Peyer's patch (tissue), 4 donors: ENCODE measurements at regions not wholly inside any gene's neighbourhood (a gene's known extent, or its start where the extent isn't known, plus 50 kb on each side); places are given as distances from the start of the nearest gene placed in this dataset.

Source experiments
- DNase-seq, 3 donors: peaks; one replicate each; pipeline ENCODE4 v3.0.0-alpha.2; 2017 to 2019
- H3K27ac ChIP-seq, 4 donors: fragments of 200-600 bp; sonication (generic); one replicate each; pipeline ENCODE4 v1.5.1; 2016 to 2019
- H3K27me3 ChIP-seq, 2 donors: fragments of 200-600 bp; sonication (generic); one replicate each; pipeline ENCODE4 v1.5.1; 2019
- H3K36me3 ChIP-seq, 3 donors: fragments of 200-600 bp; sonication (generic); one replicate each; pipeline ENCODE4 v1.5.1; 2016 to 2019
- H3K4me1 ChIP-seq, 4 donors: fragments of 200-600 bp; sonication (generic); one replicate each; pipeline ENCODE4 v1.5.1; 2016 to 2019
- H3K4me3 ChIP-seq, 4 donors: fragments of 200-600 bp; sonication (generic); 1 replicate in 3 of 4; 2 replicates in 1 of 4; pipeline ENCODE4 v1.5.1; 2016 to 2019; ENCODE audit warnings: mild to moderate bottlenecking in 1 of 4
- H3K9me3 ChIP-seq, 4 donors: fragments of 200-600 bp; sonication (generic); one replicate each; pipeline ENCODE4 v1.5.1; 2016 to 2019; ENCODE audit warnings: mild to moderate bottlenecking in 1 of 4
- POLR2A ChIP-seq, 2 donors: fragments of 450-650 bp; IDR thresholded peaks; one replicate each; pipeline ENCODE4 v1.5.1; 2017; ENCODE audit warnings: antibody characterized with exemption in 2 of 2, mild to moderate bottlenecking in 2 of 2, moderate library complexity in 2 of 2
- TF ChIP-seq, protein P1 (sequence below), 6 experiments: fragments of 450-650 bp in 4 of 6; fragments of 200-600 bp in 2 of 6; sonication (generic) in 1 of 6; IDR thresholded peaks; one replicate each; pipeline ENCODE4 v1.5.1; 2017 to 2019; ENCODE audit warnings: antibody characterized with exemption in 6 of 6, mild to moderate bottlenecking in 3 of 6, moderate library complexity in 1 of 6

- Histone ChIP-seq H3K36me3 (no peaks in the 10 kb centered on the region), H3K27me3 (no peaks in the 10 kb centered on the region), H3K9me3 (no peaks in the 10 kb centered on the region), H3K4me3 (no peak overlapping the region), H3K27ac (no peak overlapping the region), H3K4me1 (no peaks in the 10 kb centered on the region)
- no peak for DNase-seq
- TF ChIP-seq, protein P1, sequence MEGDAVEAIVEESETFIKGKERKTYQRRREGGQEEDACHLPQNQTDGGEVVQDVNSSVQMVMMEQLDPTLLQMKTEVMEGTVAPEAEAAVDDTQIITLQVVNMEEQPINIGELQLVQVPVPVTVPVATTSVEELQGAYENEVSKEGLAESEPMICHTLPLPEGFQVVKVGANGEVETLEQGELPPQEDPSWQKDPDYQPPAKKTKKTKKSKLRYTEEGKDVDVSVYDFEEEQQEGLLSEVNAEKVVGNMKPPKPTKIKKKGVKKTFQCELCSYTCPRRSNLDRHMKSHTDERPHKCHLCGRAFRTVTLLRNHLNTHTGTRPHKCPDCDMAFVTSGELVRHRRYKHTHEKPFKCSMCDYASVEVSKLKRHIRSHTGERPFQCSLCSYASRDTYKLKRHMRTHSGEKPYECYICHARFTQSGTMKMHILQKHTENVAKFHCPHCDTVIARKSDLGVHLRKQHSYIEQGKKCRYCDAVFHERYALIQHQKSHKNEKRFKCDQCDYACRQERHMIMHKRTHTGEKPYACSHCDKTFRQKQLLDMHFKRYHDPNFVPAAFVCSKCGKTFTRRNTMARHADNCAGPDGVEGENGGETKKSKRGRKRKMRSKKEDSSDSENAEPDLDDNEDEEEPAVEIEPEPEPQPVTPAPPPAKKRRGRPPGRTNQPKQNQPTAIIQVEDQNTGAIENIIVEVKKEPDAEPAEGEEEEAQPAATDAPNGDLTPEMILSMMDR (IDR thresholded peaks at IDR 0.05), result no peak
- TF ChIP-seq POLR2A (IDR thresholded peaks at IDR 0.05), result no peak
Observed at GRCh38 chr18:73749304-73749703, 398.3 kb downstream of the FBXO15 start.

GRCh38 chr18:73748731-73749130, 398.9 kb downstream of the FBXO15 start:
- no peak for TF ChIP-seq POLR2A (IDR thresholded peaks at IDR 0.05)
- Histone ChIP-seq H3K27ac (no peak overlapping the region), H3K9me3 (no peaks in the 10 kb centered on the region), H3K27me3 (no peaks in the 10 kb centered on the region), H3K4me3 (no peak overlapping the region), H3K4me1 (no peaks in the 10 kb centered on the region), H3K36me3 (no peaks in the 10 kb centered on the region)
- DNase-seq, result no peak

DNA sequence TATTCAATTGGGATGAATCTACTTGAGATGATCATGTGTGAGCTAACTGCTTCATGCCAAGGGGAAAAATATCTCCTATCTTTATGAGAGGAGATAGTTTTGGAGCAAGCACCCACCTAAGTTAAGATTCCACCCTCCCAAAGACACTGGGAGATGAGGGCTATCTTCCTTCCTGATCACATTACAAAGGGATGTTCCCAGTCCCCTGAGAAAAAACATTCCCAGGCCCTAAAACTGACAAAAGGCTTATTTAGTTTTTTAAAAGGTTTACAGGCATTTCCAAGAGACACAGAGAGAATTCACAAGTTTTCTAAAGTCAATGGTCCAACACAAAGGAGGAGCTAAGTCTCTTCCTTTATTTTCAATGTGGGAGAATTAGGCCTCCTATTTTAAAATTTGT, 401.5 kb downstream of the FBXO15 start:
- H3K27me3 ChIP-seq, result no peaks in the 10 kb centered on the region
- DNase-seq, result no peak
- H3K9me3 ChIP-seq, result no peaks in the 10 kb centered on the region
- H3K4me1 ChIP-seq, result no peaks in the 10 kb centered on the region
- TF ChIP-seq POLR2A (IDR thresholded peaks at IDR 0.05), result no peak
- TF ChIP-seq, protein P1 (IDR thresholded peaks at IDR 0.05), result no peak
- H3K4me3 ChIP-seq, result no peak overlapping the region
- H3K36me3 ChIP-seq, result no peaks in the 10 kb centered on the region
- no peak overlapping the region for H3K27ac ChIP-seq

- Histone ChIP-seq H3K36me3 (no peaks in the 10 kb centered on the region), H3K9me3 (no peaks in the 10 kb centered on the region), H3K27ac (no peak overlapping the region), H3K27me3 (no peaks in the 10 kb centered on the region), H3K4me3 (no peak overlapping the region), H3K4me1 (no peaks in the 10 kb centered on the region)
- TF ChIP-seq, protein P1 (IDR thresholded peaks at IDR 0.05), result no peak
- TF ChIP-seq POLR2A (IDR thresholded peaks at IDR 0.05), result no peak
- DNase-seq, result no peak
Observed at GRCh38 chr18:73742957-73743356, 404.7 kb downstream of the FBXO15 start.

DNA sequence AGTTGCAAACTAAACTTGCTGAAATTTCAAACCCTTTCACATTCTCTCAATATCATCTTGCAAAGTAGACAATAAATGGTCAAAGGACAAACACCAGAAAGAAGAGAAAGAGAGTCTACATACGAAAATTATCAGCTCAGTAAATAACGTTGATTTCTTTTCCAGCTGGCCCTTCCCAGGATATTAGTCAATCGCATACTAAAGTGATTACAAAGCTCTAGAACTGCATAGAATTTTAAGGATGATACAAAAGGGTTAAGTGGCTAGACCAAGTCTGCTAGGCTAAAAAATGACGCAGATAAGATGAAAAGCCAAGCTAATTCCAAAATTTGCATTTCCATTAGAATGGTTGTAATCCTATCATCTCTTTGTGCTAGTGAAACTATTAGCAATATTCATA, 405.7 kb downstream of the FBXO15 start:
- no peaks in the 10 kb centered on the region for H3K9me3 ChIP-seq
- no peaks in the 10 kb centered on the region for H3K4me1 ChIP-seq
- no peak for DNase-seq
- no peak for TF ChIP-seq POLR2A (IDR thresholded peaks at IDR 0.05)
- TF ChIP-seq, protein P1 (IDR thresholded peaks at IDR 0.05), result no peak
- H3K27me3 ChIP-seq, result no peaks in the 10 kb centered on the region
- no peak overlapping the region for H3K4me3 ChIP-seq
- H3K27ac ChIP-seq, result no peak overlapping the region
- H3K36me3 ChIP-seq, result no peaks in the 10 kb centered on the region

GRCh38 chr18:73739098-73739497, 408.5 kb downstream of the FBXO15 start:
- no peak for TF ChIP-seq POLR2A (IDR thresholded peaks at IDR 0.05)
- TF ChIP-seq, protein P1 (IDR thresholded peaks at IDR 0.05), result no peak
- no peaks in the 10 kb centered on the region for H3K4me1 ChIP-seq
- DNase-seq, result no peak

More at GRCh38 chr18:73739098-73739497, 408.5 kb downstream of the FBXO15 start:
- Histone ChIP-seq H3K4me3 (no peak overlapping the region), H3K27me3 (no peaks in the 10 kb centered on the region), H3K9me3 (no peaks in the 10 kb centered on the region), H3K27ac (no peak overlapping the region), H3K36me3 (no peaks in the 10 kb centered on the region)
